ENCODE measurements at regions not wholly inside any gene's neighbourhood (a gene's known extent, or its start where the extent isn't known, plus 50 kb on each side); places are given as distances from the start of the nearest gene placed in this dataset.

DNA sequence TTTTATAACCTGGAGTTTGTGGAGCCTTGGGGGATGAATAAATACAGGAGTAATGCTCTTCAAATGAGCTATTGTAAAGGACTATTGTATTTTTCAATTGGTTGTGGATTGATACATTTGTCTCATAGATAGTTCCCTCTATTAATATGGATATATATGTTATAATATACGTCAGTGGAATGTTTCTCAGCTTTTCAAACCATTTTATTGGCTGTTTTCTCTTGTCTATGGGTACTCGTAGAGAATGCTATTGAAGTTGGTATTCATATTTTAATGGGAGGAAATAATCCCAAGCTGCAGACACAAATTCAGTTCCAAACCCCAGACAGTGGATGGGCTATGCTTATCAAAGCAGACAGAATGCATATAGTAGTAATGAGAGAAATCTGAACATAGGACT lies 181.8 kb upstream of the DAB2 start:
- no peak for TF ChIP-seq POLR2A (IDR thresholded peaks at IDR 0.05)
- TF ChIP-seq, protein P1, sequence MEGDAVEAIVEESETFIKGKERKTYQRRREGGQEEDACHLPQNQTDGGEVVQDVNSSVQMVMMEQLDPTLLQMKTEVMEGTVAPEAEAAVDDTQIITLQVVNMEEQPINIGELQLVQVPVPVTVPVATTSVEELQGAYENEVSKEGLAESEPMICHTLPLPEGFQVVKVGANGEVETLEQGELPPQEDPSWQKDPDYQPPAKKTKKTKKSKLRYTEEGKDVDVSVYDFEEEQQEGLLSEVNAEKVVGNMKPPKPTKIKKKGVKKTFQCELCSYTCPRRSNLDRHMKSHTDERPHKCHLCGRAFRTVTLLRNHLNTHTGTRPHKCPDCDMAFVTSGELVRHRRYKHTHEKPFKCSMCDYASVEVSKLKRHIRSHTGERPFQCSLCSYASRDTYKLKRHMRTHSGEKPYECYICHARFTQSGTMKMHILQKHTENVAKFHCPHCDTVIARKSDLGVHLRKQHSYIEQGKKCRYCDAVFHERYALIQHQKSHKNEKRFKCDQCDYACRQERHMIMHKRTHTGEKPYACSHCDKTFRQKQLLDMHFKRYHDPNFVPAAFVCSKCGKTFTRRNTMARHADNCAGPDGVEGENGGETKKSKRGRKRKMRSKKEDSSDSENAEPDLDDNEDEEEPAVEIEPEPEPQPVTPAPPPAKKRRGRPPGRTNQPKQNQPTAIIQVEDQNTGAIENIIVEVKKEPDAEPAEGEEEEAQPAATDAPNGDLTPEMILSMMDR (IDR thresholded peaks at IDR 0.05) = no peak

Data from uterus (tissue), 2 donors.